ENCODE measurements at regions not wholly inside any gene's neighbourhood (a gene's known extent, or its start where the extent isn't known, plus 50 kb on each side); places are given as distances from the start of the nearest gene placed in this dataset.
"Not testable (repeated sequence)": the region's sequence is repeated elsewhere in the genome, so short reads cannot be mapped to it uniquely, and the experiment has no call there.

GRCh38 chr13:90246687-90247345, 1100.7 kb upstream of the MIR17HG start:
- DNase-seq (ENCODE audit: low spot score): no peak

- no peak for DNase-seq (ENCODE audit: low spot score)
These were observed 1093.7 kb upstream of the MIR17HG start for GRCh38 chr13:90253806-90254205.

GRCh38 chr13:90254437-90254836, 1093.0 kb upstream of the MIR17HG start:
- no peak for DNase-seq (ENCODE audit: low spot score)

GRCh38 chr13:90256746-90257145, 1090.7 kb upstream of the MIR17HG start:
- DNase-seq (ENCODE audit: low spot score): no peak

- no peak for DNase-seq (ENCODE audit: low spot score)
These were observed 1089.4 kb upstream of the MIR17HG start for GRCh38 chr13:90258129-90258528.

- DNase-seq (ENCODE audit: low spot score): no peak
These were observed 1086.1 kb upstream of the MIR17HG start for GRCh38 chr13:90261343-90261742.

- no peak for DNase-seq (ENCODE audit: low spot score)
These were observed 1077.3 kb upstream of the MIR17HG start for GRCh38 chr13:90270226-90270625.

- DNase-seq (ENCODE audit: low spot score): no peak
These were observed 1075.1 kb upstream of the MIR17HG start for GRCh38 chr13:90272356-90272755.

- DNase-seq (ENCODE audit: low spot score): no peak
These were observed 1071.3 kb upstream of the MIR17HG start for GRCh38 chr13:90276216-90276615.

GRCh38 chr13:90278231-90278630, 1069.3 kb upstream of the MIR17HG start:
- not testable (repeated sequence) for DNase-seq (ENCODE audit: low spot score)

- DNase-seq (ENCODE audit: low spot score): peak; percentile 3
These were observed 1065.8 kb upstream of the MIR17HG start for GRCh38 chr13:90281709-90282108.

GRCh38 chr13:90287521-90287920, 1060.0 kb upstream of the MIR17HG start:
- no peak for DNase-seq (ENCODE audit: low spot score)

- no peak for DNase-seq (ENCODE audit: low spot score)
These were observed 1053.6 kb upstream of the MIR17HG start for GRCh38 chr13:90293793-90294361.

GRCh38 chr13:90299238-90299637, 1048.2 kb upstream of the MIR17HG start:
- no peak for DNase-seq (ENCODE audit: low spot score)

- no peak for DNase-seq (ENCODE audit: low spot score)
These were observed 1047.5 kb upstream of the MIR17HG start for GRCh38 chr13:90300015-90300414.

- DNase-seq (ENCODE audit: low spot score): peak; percentile 62
These were observed 1045.4 kb upstream of the MIR17HG start for GRCh38 chr13:90302107-90302506.

GRCh38 chr13:90305796-90306195, 1041.7 kb upstream of the MIR17HG start:
- DNase-seq (ENCODE audit: low spot score): no peak

- no peak for DNase-seq (ENCODE audit: low spot score)
These were observed 1040.4 kb upstream of the MIR17HG start for GRCh38 chr13:90307136-90307535.

GRCh38 chr13:90308249-90308648, 1039.2 kb upstream of the MIR17HG start:
- no peak for DNase-seq (ENCODE audit: low spot score)

- no peak for DNase-seq (ENCODE audit: low spot score)
These were observed 1035.6 kb upstream of the MIR17HG start for GRCh38 chr13:90311929-90312328.

- no peak for DNase-seq (ENCODE audit: low spot score)
These were observed 1032.4 kb upstream of the MIR17HG start for GRCh38 chr13:90315061-90315460.

- DNase-seq (ENCODE audit: low spot score): no peak
These were observed 1026.8 kb upstream of the MIR17HG start for GRCh38 chr13:90320664-90321063.

GRCh38 chr13:90321281-90321931, 1026.1 kb upstream of the MIR17HG start:
- DNase-seq (ENCODE audit: low spot score): no peak

GRCh38 chr13:90329641-90330040, 1017.8 kb upstream of the MIR17HG start:
- no peak for DNase-seq (ENCODE audit: low spot score)

Measured in COLO829 (cell line).